HL-60 (cell line): ENCODE measurements at regions not wholly inside any gene's neighbourhood (a gene's known extent, or its start where the extent isn't known, plus 50 kb on each side); places are given as distances from the start of the nearest gene placed in this dataset.
"Not testable (repeated sequence)": the region's sequence is repeated elsewhere in the genome, so short reads cannot be mapped to it uniquely, and the experiment has no call there.

Experiments
- CTCF ChIP-seq: IDR thresholded peaks from one replicate; pipeline ENCODE4 v1.5.1; 2011; ENCODE audit warnings: low read length, control low read depth, inconsistent platforms; ENCODE audit not compliant: insufficient read depth
- GABPA ChIP-seq: IDR thresholded peaks from 2 replicates; pipeline ENCODE4 v1.6.1; 2012; ENCODE audit warnings: low read depth
- POLR2AphosphoS5 ChIP-seq: IDR thresholded peaks from 2 replicates; pipeline ENCODE4 v1.6.1; 2012; ENCODE audit warnings: low read depth

GRCh38 chr7:66573782-66574495 is 54.7 kb upstream of the KCTD7 start:
- TF ChIP-seq CTCF, POLR2AphosphoS5, GABPA: not testable (repeated sequence)
